Coronary artery (tissue), 2 donors: ENCODE measurements at regions not wholly inside any gene's neighbourhood (a gene's known extent, or its start where the extent isn't known, plus 50 kb on each side); places are given as distances from the start of the nearest gene placed in this dataset.

Experiments used
- DNase-seq: peaks from one replicate; pipeline ENCODE4 v3.0.0-alpha.2; 2017; ENCODE audit warnings: low spot score
- H3K27ac ChIP-seq, 2 donors: fragments of 200-600 bp; sonication (generic); one replicate each; pipeline ENCODE4 v1.5.1; 2016 to 2019
- H3K4me3 ChIP-seq: fragments of 200-600 bp; sonication (generic); 2 replicates; pipeline ENCODE4 v1.5.1; 2016; ENCODE audit warnings: mild to moderate bottlenecking, moderate library complexity
- CTCF ChIP-seq: fragments of 200-600 bp; sonication (generic); IDR thresholded peaks from one replicate; pipeline ENCODE4 v1.5.1; 2019; ENCODE audit warnings: antibody characterized with exemption

GRCh38 chr1:30040081-30041019 is 683.0 kb downstream of the MATN1 start:
- no peak overlapping the region for H3K27ac ChIP-seq
- no peak overlapping the region for H3K4me3 ChIP-seq
- no peak for TF ChIP-seq CTCF
- DNase-seq = peak; percentile 19

GRCh38 chr1:30039354-30040080 is 683.9 kb downstream of the MATN1 start:
- no peak for TF ChIP-seq CTCF
- Histone ChIP-seq H3K4me3 (no peak overlapping the region), H3K27ac (no peak overlapping the region)
- DNase-seq = no peak

GRCh38 chr1:30038134-30039025 is 685.0 kb downstream of the MATN1 start:
- no peak overlapping the region for H3K27ac ChIP-seq
- H3K4me3 ChIP-seq = no peak overlapping the region
- DNase-seq = no peak
- TF ChIP-seq CTCF = no peak

- TF ChIP-seq CTCF = no peak
- Histone ChIP-seq H3K4me3 (no peak overlapping the region), H3K27ac (no peak overlapping the region)
- no peak for DNase-seq
Measured at GRCh38 chr1:30037251-30038118, 685.9 kb downstream of the MATN1 start.

GRCh38 chr1:30036666-30037065 is 686.7 kb downstream of the MATN1 start:
- DNase-seq = no peak
- Histone ChIP-seq H3K27ac (no peak overlapping the region), H3K4me3 (no peak overlapping the region)
- TF ChIP-seq CTCF = no peak

- no peak overlapping the region for H3K27ac ChIP-seq
- TF ChIP-seq CTCF = no peak
- H3K4me3 ChIP-seq = no peak overlapping the region
- no peak for DNase-seq
Measured at GRCh38 chr1:30036229-30036547, 687.2 kb downstream of the MATN1 start.
